Glutamatergic neuron (in vitro differentiated cells): ENCODE measurements at regions not wholly inside any gene's neighbourhood (a gene's known extent, or its start where the extent isn't known, plus 50 kb on each side); places are given as distances from the start of the nearest gene placed in this dataset.
"Not testable (repeated sequence)": the region's sequence is repeated elsewhere in the genome, so short reads cannot be mapped to it uniquely, and the experiment has no call there.

Experiments
- DNase-seq: peaks from one replicate; pipeline ENCODE4 v3.0.0; 2022
- H3K27ac Mint-ChIP-seq: one replicate; pipeline ENCODE4 v1.8.0; 2020; ENCODE audit warnings: mild to moderate bottlenecking, mixed read lengths, inconsistent platforms; ENCODE audit not compliant: unreplicated experiment
- H3K27me3 Mint-ChIP-seq: one replicate; pipeline ENCODE4 v1.8.0; 2020; ENCODE audit warnings: mild to moderate bottlenecking, moderate library complexity, mixed read lengths, inconsistent platforms; ENCODE audit not compliant: unreplicated experiment
- H3K36me3 Mint-ChIP-seq: one replicate; pipeline ENCODE4 v1.8.0; 2020; ENCODE audit warnings: mild to moderate bottlenecking, mixed read lengths, inconsistent platforms; ENCODE audit not compliant: unreplicated experiment
- H3K4me1 Mint-ChIP-seq: one replicate; pipeline ENCODE4 v1.8.0; 2020; ENCODE audit warnings: mild to moderate bottlenecking, low read depth, mixed read lengths, inconsistent platforms; ENCODE audit not compliant: unreplicated experiment
- H3K4me3 Mint-ChIP-seq: one replicate; pipeline ENCODE4 v1.8.0; 2020; ENCODE audit warnings: mild to moderate bottlenecking, mixed read lengths, inconsistent platforms; ENCODE audit not compliant: unreplicated experiment
- H3K9me3 Mint-ChIP-seq: one replicate; pipeline ENCODE4 v1.8.0; 2020; ENCODE audit warnings: mild to moderate bottlenecking, moderate library complexity, mixed read lengths, inconsistent platforms; ENCODE audit not compliant: unreplicated experiment
- TF ChIP-seq, protein P1 (sequence below): fragments of 200-600 bp; sonication (generic); IDR thresholded peaks from one replicate; pipeline ENCODE4 v1.5.0; 2021; ENCODE audit not compliant: partially characterized antibody, unreplicated experiment

- no peak overlapping the region for H3K27ac Mint-ChIP-seq
- DNase-seq = no peak
- H3K9me3 Mint-ChIP-seq = peaks cover 7% of the 10 kb centered on the region
- no peaks in the 10 kb centered on the region for H3K36me3 Mint-ChIP-seq
- TF ChIP-seq, protein P1, sequence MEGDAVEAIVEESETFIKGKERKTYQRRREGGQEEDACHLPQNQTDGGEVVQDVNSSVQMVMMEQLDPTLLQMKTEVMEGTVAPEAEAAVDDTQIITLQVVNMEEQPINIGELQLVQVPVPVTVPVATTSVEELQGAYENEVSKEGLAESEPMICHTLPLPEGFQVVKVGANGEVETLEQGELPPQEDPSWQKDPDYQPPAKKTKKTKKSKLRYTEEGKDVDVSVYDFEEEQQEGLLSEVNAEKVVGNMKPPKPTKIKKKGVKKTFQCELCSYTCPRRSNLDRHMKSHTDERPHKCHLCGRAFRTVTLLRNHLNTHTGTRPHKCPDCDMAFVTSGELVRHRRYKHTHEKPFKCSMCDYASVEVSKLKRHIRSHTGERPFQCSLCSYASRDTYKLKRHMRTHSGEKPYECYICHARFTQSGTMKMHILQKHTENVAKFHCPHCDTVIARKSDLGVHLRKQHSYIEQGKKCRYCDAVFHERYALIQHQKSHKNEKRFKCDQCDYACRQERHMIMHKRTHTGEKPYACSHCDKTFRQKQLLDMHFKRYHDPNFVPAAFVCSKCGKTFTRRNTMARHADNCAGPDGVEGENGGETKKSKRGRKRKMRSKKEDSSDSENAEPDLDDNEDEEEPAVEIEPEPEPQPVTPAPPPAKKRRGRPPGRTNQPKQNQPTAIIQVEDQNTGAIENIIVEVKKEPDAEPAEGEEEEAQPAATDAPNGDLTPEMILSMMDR = no peak
- H3K4me3 Mint-ChIP-seq = no peak overlapping the region
- peaks cover 31% of the 10 kb centered on the region for H3K4me1 Mint-ChIP-seq
- peaks cover 3% of the 10 kb centered on the region for H3K27me3 Mint-ChIP-seq
These were observed 117.5 kb upstream of the AFDN start for GRCh38 chr6:167709196-167709595.

GRCh38 chr6:167709776-167710336 is 116.9 kb upstream of the AFDN start:
- H3K4me1 Mint-ChIP-seq = peaks cover 31% of the 10 kb centered on the region
- not testable (repeated sequence) for DNase-seq, H3K9me3 Mint-ChIP-seq, H3K36me3 Mint-ChIP-seq, H3K27ac Mint-ChIP-seq, H3K27me3 Mint-ChIP-seq, H3K4me3 Mint-ChIP-seq

DNA sequence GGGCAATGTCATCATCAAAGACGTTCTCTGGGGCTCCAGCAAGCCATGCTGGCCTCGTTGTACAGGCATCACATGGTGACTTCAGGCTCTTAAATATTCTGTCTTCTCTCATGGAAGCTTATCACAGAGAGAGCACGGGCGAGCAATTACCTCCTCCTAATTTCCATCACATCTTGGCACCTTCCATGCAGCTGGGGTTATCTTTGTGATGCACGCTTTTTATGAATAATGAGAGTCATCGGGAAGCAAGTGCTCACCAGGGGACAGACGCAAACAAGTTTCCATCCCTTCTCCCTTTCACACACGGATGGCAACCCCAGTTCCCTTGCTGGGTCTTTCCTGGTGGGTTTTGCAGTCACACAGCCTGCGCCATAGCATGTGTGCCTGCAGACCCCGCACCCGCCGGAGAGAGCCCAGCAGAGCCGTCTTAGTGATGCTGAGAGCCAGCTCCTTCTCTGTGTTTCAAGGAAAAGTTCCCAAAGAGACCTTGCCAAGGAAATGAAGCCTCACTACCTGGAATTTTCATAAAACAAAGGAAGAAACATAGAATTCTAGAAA is 116.3 kb upstream of the AFDN start:
- Mint-ChIP-seq H3K4me1 (peaks cover 30% of the 10 kb centered on the region), H3K36me3 (no peaks in the 10 kb centered on the region)

GRCh38 chr6:167711211-167711610 is 115.5 kb upstream of the AFDN start:
- TF ChIP-seq, protein P1 = no peak
- H3K4me1 Mint-ChIP-seq = peaks cover 30% of the 10 kb centered on the region
- DNase-seq = no peak

More for the DNA sequence above, 116.3 kb upstream of the AFDN start:
- no peak overlapping the region for H3K27ac Mint-ChIP-seq
- peaks cover 3% of the 10 kb centered on the region for H3K27me3 Mint-ChIP-seq
- peaks cover 3% of the 10 kb centered on the region for H3K9me3 Mint-ChIP-seq
- H3K4me3 Mint-ChIP-seq = no peak overlapping the region
- TF ChIP-seq, protein P1 = no peak
- no peak for DNase-seq

GRCh38 chr6:167711768-167712730 is 114.7 kb upstream of the AFDN start:
- Mint-ChIP-seq H3K4me1 (peaks cover 29% of the 10 kb centered on the region), H3K27ac (no peak overlapping the region), H3K27me3 (peaks cover 3% of the 10 kb centered on the region), H3K4me3 (no peak overlapping the region), H3K36me3 (no peaks in the 10 kb centered on the region), H3K9me3 (peaks cover 3% of the 10 kb centered on the region)
- no peak for DNase-seq
- TF ChIP-seq, protein P1 = no peak

More at GRCh38 chr6:167711211-167711610, 115.5 kb upstream of the AFDN start:
- Mint-ChIP-seq H3K27me3 (peaks cover 3% of the 10 kb centered on the region), H3K9me3 (peaks cover 3% of the 10 kb centered on the region), H3K27ac (no peak overlapping the region), H3K36me3 (no peaks in the 10 kb centered on the region), H3K4me3 (no peak overlapping the region)
